GM08714 (cell line): ENCODE measurements at regions not wholly inside any gene's neighbourhood (a gene's known extent, or its start where the extent isn't known, plus 50 kb on each side); places are given as distances from the start of the nearest gene placed in this dataset.

Experiments used
- H3K4me3 ChIP-seq: fragments of 200-500 bp; sonication (Bioruptor generic); 2 replicates; pipeline ENCODE4 v1.5.1; 2014; ENCODE audit warnings: mild to moderate bottlenecking, low read length, inconsistent platforms
- ZNF274 ChIP-seq: IDR thresholded peaks from 2 replicates; pipeline ENCODE4 v1.6.1; 2012; ENCODE audit warnings: mild to moderate bottlenecking, low read depth, low read length

GRCh38 chr2:58920001-58920400 is 678.9 kb upstream of the FANCL start:
- H3K4me3 ChIP-seq = no peak overlapping the region
- no peak for TF ChIP-seq ZNF274

DNA sequence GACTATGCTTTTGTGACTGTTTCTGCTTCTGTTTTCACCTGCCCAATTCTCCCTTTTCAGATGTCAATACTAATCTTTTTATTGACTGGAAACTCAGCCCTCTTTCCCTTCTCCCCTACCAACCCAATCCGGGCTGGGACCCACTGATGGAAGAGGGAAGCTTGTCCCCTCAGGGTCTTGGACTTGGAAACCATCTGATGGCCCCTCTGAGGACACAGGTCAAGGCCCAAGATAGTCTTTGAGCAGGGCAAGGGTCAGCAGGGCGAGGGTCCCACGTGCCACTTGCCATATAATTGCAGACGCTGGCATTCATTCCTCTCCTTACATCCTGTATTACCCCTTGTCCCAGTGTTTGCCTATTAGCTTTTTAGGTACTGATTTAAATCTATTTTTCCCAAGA is 678.2 kb upstream of the FANCL start:
- TF ChIP-seq ZNF274 = no peak
- H3K4me3 ChIP-seq = no peak overlapping the region

GRCh38 chr2:58918141-58918540 is 677.0 kb upstream of the FANCL start:
- no peak overlapping the region for H3K4me3 ChIP-seq
- no peak for TF ChIP-seq ZNF274

DNA sequence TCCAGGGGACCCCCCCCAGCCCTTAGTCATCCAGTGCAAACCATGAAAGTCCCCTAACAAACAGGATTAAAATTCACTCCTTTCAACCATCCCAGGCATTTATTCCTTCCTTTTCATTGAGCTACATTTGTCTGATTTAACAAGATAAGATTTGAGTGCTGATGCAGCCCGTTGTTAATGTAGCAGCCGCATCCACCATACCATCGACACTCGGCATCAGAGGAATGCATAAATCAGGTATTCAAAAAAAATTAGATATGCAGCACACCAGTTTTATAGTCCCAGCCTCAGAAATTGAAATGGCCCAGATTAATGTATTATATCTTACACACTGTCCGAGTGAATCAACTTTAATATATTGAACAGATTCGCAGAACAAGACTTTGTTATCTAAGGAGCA is 676.5 kb upstream of the FANCL start:
- H3K4me3 ChIP-seq = no peak overlapping the region
- TF ChIP-seq ZNF274 = no peak

DNA sequence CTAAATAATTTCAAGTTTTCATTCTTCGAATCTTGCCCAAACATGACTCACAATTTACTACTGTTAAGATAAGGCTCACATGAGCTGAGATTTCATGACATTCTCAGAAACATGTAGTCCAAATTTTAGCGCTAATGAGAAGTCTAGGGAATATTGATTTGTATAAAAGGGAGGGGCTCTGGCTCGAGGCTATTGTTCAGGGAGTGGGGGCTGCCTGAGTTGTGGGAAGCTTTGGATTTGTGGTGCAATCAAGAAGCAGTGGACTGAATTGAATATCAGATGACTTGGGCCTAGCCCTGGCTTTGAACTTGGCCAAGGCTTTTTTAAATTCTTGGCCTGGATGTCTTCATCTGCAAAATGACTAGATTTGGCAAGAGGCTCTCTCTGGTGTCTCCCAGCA is 674.9 kb upstream of the FANCL start:
- TF ChIP-seq ZNF274 = no peak
- H3K4me3 ChIP-seq = no peak overlapping the region

DNA sequence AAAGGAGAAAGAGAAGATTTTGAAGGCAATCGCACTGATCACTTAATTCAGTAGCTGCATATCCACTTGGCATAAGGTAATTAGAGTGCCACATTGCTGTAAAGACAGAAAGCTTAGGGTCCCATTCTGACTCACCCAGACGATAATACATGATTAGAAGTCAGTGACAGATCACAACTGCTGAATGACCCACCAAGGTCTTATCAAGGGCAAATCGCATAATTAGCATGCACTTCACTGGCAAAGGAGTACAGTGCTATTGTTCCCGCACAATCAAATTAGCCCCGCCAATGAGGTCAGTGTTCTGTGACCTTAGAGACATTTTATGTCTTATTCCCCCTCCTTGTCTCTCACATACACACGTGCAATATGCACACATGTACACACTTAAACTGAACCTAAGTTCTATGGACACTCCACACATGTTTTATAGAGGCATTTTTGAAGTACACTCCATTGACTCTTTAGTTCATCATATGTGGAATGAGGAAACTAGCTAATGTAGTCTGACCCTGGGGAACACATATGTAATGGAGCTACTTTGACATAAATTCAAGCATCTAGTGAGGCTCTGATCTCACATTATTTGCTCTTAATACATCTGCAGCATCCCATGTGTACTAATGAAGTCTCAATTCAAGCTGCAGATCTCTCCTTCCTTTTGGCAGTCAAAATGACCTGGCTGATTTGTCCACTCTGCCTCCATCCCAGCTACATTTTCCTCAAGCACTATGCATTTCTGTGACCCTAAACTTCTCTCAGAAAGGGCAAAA is 673.8 kb upstream of the FANCL start:
- TF ChIP-seq ZNF274 = no peak

DNA sequence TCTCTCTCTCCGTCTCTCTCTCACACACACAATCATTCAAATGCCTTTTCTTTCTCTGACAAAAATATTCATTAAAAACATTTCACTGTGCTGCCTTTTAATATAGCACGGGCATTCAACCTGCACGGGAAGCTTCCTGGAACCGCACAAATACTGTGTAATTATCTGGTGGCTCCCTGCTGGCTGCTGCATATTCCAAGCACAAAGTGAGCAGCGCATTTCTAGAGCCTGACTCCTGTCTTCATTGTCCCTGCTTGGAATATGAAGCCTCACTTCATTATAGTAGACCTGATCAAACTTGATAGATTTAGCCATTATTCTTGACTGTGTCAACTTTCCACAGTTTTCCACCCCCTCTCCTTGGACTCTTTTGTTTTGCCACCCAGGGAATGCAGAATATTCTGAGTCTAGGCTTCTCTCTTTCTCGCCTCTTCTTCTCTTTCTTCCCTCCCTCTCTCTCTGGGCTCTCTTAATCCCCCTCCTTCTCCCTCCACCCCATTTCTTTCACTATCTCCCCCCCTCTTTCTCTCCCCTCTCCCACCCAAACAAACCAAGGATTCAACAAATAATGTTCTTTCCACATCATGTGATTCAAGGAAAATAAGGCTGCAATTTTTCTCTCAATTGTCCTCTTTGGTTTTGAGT is 672.1 kb upstream of the FANCL start:
- no peak for TF ChIP-seq ZNF274

More for the DNA sequence above, 673.8 kb upstream of the FANCL start:
- no peak overlapping the region for H3K4me3 ChIP-seq

GRCh38 chr2:58911877-58912276 is 670.8 kb upstream of the FANCL start:
- no peak overlapping the region for H3K4me3 ChIP-seq
- no peak for TF ChIP-seq ZNF274

More for the DNA sequence above, 672.1 kb upstream of the FANCL start:
- no peak overlapping the region for H3K4me3 ChIP-seq

- no peak for TF ChIP-seq ZNF274
- no peak overlapping the region for H3K4me3 ChIP-seq
Observed at GRCh38 chr2:58908501-58909154, 667.5 kb upstream of the FANCL start.

GRCh38 chr2:58907644-58908043 is 666.5 kb upstream of the FANCL start:
- TF ChIP-seq ZNF274 = no peak
- H3K4me3 ChIP-seq = no peak overlapping the region

DNA sequence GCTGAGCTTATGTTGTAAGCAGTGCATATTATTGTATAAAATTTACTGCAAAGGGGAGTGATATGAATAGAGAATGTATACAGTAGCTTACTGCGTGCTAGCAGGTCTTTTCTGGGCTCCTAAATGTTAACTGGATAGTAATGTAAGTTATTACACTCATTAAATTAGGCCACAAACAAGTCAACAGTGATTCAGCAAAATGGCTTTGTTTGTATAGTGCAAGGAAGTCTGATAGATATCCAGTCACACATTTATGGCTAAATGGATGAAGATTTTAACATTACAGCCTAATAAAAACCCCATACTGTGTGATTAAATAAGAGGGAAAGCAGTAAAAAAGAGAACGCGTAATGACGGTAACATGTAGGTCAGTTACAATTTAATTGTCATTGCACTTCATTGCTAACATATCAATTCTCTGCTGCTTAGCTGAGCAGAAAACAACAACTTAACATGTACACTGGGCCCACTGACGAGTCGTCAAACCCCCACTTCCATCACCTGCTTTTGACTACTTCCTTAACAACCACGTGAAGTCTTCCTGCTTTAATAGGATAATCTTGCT is 665.0 kb upstream of the FANCL start:
- no peak for TF ChIP-seq ZNF274
- no peak overlapping the region for H3K4me3 ChIP-seq

DNA sequence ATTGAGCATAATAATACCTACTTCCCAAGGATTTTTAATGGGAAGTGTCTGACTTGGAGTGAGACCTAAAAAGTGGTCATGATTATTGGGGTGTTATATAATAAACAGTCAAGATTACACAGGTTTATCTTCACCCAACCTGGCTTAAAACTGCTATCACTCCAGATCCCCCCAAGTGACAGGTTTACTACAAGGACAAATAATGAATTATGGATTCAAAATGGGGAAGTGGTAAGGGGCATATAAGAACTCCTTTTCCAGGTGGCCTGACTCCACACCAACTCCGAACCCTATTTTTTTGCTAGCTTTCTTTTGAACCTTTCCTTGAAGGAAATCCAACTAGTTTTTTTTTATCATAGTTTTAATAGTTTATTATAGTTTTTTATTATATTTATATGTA is 663.0 kb upstream of the FANCL start:
- no peak for TF ChIP-seq ZNF274
- H3K4me3 ChIP-seq = no peak overlapping the region

GRCh38 chr2:58903427-58903826 is 662.3 kb upstream of the FANCL start:
- H3K4me3 ChIP-seq = no peak overlapping the region
- no peak for TF ChIP-seq ZNF274

- H3K4me3 ChIP-seq = no peak overlapping the region
- no peak for TF ChIP-seq ZNF274
Observed at GRCh38 chr2:58900246-58901027, 659.3 kb upstream of the FANCL start.
